ENCODE measurements at regions not wholly inside any gene's neighbourhood (a gene's known extent, or its start where the extent isn't known, plus 50 kb on each side); places are given as distances from the start of the nearest gene placed in this dataset.

GRCh38 chr6:156376091-156376490 lies 401.1 kb upstream of the ARID1B start:
- Mint-ChIP-seq H3K27ac (ENCODE audit: unreplicated experiment) (no peak overlapping the region), H3K27me3 (ENCODE audit: unreplicated experiment) (no peaks in the 10 kb centered on the region), H3K4me3 (ENCODE audit: low read depth, unreplicated experiment) (no peak overlapping the region), H3K4me1 (ENCODE audit: low read depth, unreplicated experiment) (no peaks in the 10 kb centered on the region), H3K9me3 (ENCODE audit: low read depth, unreplicated experiment) (no peaks in the 10 kb centered on the region), H3K36me3 (ENCODE audit: insufficient read depth, unreplicated experiment) (no peaks in the 10 kb centered on the region)
- TF ChIP-seq, protein P1, sequence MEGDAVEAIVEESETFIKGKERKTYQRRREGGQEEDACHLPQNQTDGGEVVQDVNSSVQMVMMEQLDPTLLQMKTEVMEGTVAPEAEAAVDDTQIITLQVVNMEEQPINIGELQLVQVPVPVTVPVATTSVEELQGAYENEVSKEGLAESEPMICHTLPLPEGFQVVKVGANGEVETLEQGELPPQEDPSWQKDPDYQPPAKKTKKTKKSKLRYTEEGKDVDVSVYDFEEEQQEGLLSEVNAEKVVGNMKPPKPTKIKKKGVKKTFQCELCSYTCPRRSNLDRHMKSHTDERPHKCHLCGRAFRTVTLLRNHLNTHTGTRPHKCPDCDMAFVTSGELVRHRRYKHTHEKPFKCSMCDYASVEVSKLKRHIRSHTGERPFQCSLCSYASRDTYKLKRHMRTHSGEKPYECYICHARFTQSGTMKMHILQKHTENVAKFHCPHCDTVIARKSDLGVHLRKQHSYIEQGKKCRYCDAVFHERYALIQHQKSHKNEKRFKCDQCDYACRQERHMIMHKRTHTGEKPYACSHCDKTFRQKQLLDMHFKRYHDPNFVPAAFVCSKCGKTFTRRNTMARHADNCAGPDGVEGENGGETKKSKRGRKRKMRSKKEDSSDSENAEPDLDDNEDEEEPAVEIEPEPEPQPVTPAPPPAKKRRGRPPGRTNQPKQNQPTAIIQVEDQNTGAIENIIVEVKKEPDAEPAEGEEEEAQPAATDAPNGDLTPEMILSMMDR (IDR thresholded peaks at IDR 0.05; ENCODE audit: unreplicated experiment), result no peak
- CTCF ChIA-PET, result no interaction called here
- no TSS peak for BruUV-seq (replicated peaks)
- no peak for DNase-seq
- intact Hi-C loops (cut with micrococcal nuclease; ENCODE audit: unreplicated experiment), result no loop called here

- H3K4me3 Mint-ChIP-seq (ENCODE audit: low read depth, unreplicated experiment), result no peak overlapping the region
These were observed 417.3 kb upstream of the ARID1B start for GRCh38 chr6:156359912-156360311.

DNA sequence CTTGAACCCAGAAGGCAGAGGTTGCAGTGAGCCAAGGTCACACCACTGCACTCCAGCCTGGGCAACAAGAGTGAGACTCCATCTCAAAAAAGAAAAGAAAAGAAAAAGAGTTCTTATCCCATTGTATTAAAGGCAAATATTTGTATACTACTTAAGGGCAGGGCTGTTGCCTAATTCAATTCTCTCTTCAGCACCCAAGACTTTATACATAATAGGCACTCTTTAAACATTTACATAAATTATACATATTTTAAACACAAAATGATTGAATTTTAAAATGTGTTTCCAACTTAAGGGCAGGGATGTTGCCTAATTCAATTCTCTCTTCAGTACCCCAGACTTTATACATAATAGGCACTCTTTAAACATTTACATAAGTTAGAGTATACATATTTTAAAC lies 424.3 kb upstream of the ARID1B start:
- Mint-ChIP-seq H3K9me3 (ENCODE audit: low read depth, unreplicated experiment) (peaks cover 11% of the 10 kb centered on the region), H3K4me1 (ENCODE audit: low read depth, unreplicated experiment) (no peaks in the 10 kb centered on the region), H3K27ac (ENCODE audit: unreplicated experiment) (no peak overlapping the region), H3K4me3 (ENCODE audit: low read depth, unreplicated experiment) (no peak overlapping the region), H3K27me3 (ENCODE audit: unreplicated experiment) (peaks cover 22% of the 10 kb centered on the region), H3K36me3 (ENCODE audit: insufficient read depth, unreplicated experiment) (no peaks in the 10 kb centered on the region)
- CTCF ChIA-PET, result no interaction called here
- intact Hi-C loops (cut with micrococcal nuclease; ENCODE audit: unreplicated experiment), result no loop called here
- TF ChIP-seq, protein P1 (IDR thresholded peaks at IDR 0.05; ENCODE audit: unreplicated experiment), result no peak
- no TSS peak for BruUV-seq (replicated peaks)
- no peak for DNase-seq

More at GRCh38 chr6:156359912-156360311, 417.3 kb upstream of the ARID1B start:
- no peak for DNase-seq
- TF ChIP-seq, protein P1 (IDR thresholded peaks at IDR 0.05; ENCODE audit: unreplicated experiment), result no peak
- Mint-ChIP-seq H3K9me3 (ENCODE audit: low read depth, unreplicated experiment) (peaks cover 21% of the 10 kb centered on the region), H3K27ac (ENCODE audit: unreplicated experiment) (no peak overlapping the region), H3K27me3 (ENCODE audit: unreplicated experiment) (no peaks in the 10 kb centered on the region), H3K4me1 (ENCODE audit: low read depth, unreplicated experiment) (no peaks in the 10 kb centered on the region), H3K36me3 (ENCODE audit: insufficient read depth, unreplicated experiment) (no peaks in the 10 kb centered on the region)
- CTCF ChIA-PET, result interaction anchor here (0.6 kb wide), 1 partner anchor 30 kb away, joined by 4 read pairs; no protein-coding TSS in a partner anchor
- BruUV-seq (replicated peaks), result no TSS peak
- intact Hi-C loops (cut with micrococcal nuclease; ENCODE audit: unreplicated experiment), result no loop called here

DNA sequence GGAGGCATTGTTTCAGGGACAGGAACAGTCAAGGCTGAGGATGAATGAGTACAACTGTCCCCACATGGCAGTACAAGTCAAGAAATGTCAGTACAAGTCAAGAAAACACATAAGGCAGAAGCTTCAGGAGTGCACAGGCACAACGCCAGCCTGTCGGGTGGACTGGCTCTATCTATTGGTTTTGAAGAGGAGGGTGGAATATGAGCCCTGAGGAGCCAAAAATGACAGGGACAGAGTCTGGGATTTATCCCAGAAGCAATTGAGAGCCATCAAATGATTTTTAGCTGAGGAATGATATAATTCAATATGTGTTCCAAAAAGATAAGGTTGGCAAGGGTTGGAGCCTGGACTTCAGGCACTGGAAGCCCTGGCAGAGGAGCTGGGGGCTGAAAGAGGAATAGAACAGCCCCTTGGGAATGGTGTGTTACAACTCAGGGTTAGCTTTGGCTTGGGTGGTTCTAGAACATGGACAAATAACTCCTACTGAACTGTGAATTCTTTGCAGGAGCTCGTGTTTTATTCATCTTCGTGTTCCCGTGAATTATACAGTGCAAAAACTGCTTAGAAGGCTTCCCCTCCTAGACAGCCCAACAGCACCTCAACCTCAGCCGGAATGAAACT lies 425.7 kb upstream of the ARID1B start:
- peaks cover 22% of the 10 kb centered on the region for H3K27me3 Mint-ChIP-seq (ENCODE audit: unreplicated experiment)
- peaks cover 3% of the 10 kb centered on the region for H3K9me3 Mint-ChIP-seq (ENCODE audit: low read depth, unreplicated experiment)
- TF ChIP-seq, protein P1 (IDR thresholded peaks at IDR 0.05; ENCODE audit: unreplicated experiment), result no peak
- H3K36me3 Mint-ChIP-seq (ENCODE audit: insufficient read depth, unreplicated experiment), result no peaks in the 10 kb centered on the region
- H3K27ac Mint-ChIP-seq (ENCODE audit: unreplicated experiment), result no peak overlapping the region
- no peak overlapping the region for H3K4me3 Mint-ChIP-seq (ENCODE audit: low read depth, unreplicated experiment)
- CTCF ChIA-PET, result no interaction called here
- BruUV-seq (replicated peaks), result no TSS peak
- DNase-seq, result no peak
- H3K4me1 Mint-ChIP-seq (ENCODE audit: low read depth, unreplicated experiment), result no peaks in the 10 kb centered on the region
- intact Hi-C loops (cut with micrococcal nuclease; ENCODE audit: unreplicated experiment), result no loop called here
